ENCODE measurements at regions not wholly inside any gene's neighbourhood (a gene's known extent, or its start where the extent isn't known, plus 50 kb on each side); places are given as distances from the start of the nearest gene placed in this dataset.

DNA sequence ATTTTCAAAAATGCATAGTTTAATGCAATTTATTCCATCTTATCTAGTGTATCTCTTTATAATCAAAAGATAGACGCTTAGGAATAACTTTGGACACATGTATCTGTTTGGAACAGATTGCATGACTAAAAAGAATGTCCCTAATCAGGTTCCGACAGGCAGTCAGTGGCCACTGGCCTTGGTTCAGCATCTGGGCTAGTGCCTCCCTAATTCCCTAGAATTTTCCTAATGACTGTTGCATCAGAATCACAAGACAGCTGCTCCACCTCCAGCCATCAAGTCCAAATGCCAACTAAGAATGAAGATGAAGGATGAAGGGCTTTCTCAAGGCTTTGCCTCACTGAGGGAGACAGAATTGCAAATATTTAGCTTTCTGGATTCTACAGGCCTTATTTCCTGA, 173.8 kb downstream of the EFNB2 start:
- no peak overlapping the region for H2AK5ac ChIP-seq (ENCODE audit: low read depth, low read length)
- no peaks in the 10 kb centered on the region for H3K27me3 ChIP-seq (replicated peaks in 1 of 4; ENCODE audit: control insufficient read depth in 3 of 4, extremely low read depth in 1 of 4, insufficient read depth in 3 of 4, low read length in 3 of 4)
- H4K20me1 ChIP-seq (replicated peaks in 1 of 2; ENCODE audit: control insufficient read depth in 1 of 2, insufficient read depth in 2 of 2, low read length in 2 of 2): no peaks in the 10 kb centered on the region
- no peaks in the 10 kb centered on the region for H3K4me1 ChIP-seq (replicated peaks in 1 of 4; ENCODE audit: control insufficient read depth in 3 of 4, insufficient read depth in 4 of 4, low read length in 3 of 4)
- H2BK12ac ChIP-seq (ENCODE audit: low read depth, low read length): no peak overlapping the region
- no peak for DNase-seq (ENCODE audit: low read depth in 1 of 2, low spot score in 2 of 2)
- no peaks in the 10 kb centered on the region for H3K79me2 ChIP-seq (ENCODE audit: control insufficient read depth in 1 of 2, insufficient read depth in 2 of 2, low read length in 2 of 2)
- H3K9ac ChIP-seq (replicated peaks in 1 of 4; ENCODE audit: extremely low read depth in 1 of 4, low read depth in 3 of 4, low read length in 3 of 4): no peak overlapping the region
- no peak for TF ChIP-seq SIX5 (IDR thresholded peaks at IDR 0.05; ENCODE audit: low read depth, low read length)
- TF ChIP-seq SRF (IDR thresholded peaks at IDR 0.05; ENCODE audit: low read depth, low read length): no peak
- no peak for TF ChIP-seq RAD21 (IDR thresholded peaks at IDR 0.05 in 1 of 2, conservative IDR thresholded peaks at IDR 0.05 in 1 of 2; ENCODE audit: low read depth in 2 of 2, low read length in 2 of 2)
- no peak for TF ChIP-seq JUND (IDR thresholded peaks at IDR 0.05; ENCODE audit: low read length)
- WGBS, 2 experiments (ENCODE audit: extremely low coverage in 1 of 2, insufficient coverage in 1 of 2, insufficient read length in 1 of 2, insufficient replicate concordance in 2 of 2, low coverage in 1 of 2, low lambda C conversion rate in 2 of 2, missing lambda C conversion rate in 1 of 2): 90% methylated on average over 2 of the region's 2 CpGs; no CpG with 5 or more reads in 1 of the 2 experiments
- FAIRE-seq: no peak
- H3K4me2 ChIP-seq (ENCODE audit: insufficient read depth in 1 of 2, low read depth in 2 of 2, low read length in 2 of 2): no peak overlapping the region
- no peak overlapping the region for H4K91ac ChIP-seq (replicated peaks; ENCODE audit: insufficient read length, low read length)
- no peak overlapping the region for H2BK5ac ChIP-seq (ENCODE audit: low read depth, low read length)
- no peaks in the 10 kb centered on the region for H3K36me3 ChIP-seq (ENCODE audit: control insufficient read depth in 2 of 4, insufficient read depth in 4 of 4, low read length in 3 of 4)
- CTCF ChIA-PET (ENCODE audit: partially characterized antibody): interaction anchor here (1.3 kb wide), 1 partner anchor 47 kb away, joined by 3 read pairs; no protein-coding TSS in a partner anchor
- no peak overlapping the region for H3K14ac ChIP-seq (ENCODE audit: insufficient read length)
- POLR2A ChIA-PET (ENCODE audit: partially characterized antibody): no interaction called here
- no peak overlapping the region for H3K56ac ChIP-seq (replicated peaks; ENCODE audit: insufficient read length, low read depth, low read length)
- no peak overlapping the region for H3K18ac ChIP-seq (ENCODE audit: extremely low read depth, low read length)
- no peak overlapping the region for H3K4me3 ChIP-seq (ENCODE audit: extremely low read depth in 1 of 4, insufficient read depth in 2 of 4, low read depth in 3 of 4, low read length in 4 of 4)
- H3K27ac ChIP-seq (ENCODE audit: low read depth, low read length): no peak overlapping the region
- no peak overlapping the region for H3K4ac ChIP-seq (replicated peaks; ENCODE audit: insufficient read length, low read depth, low read length)
- H2AFZ ChIP-seq (ENCODE audit: low read length): no peak overlapping the region
- H3K9me3 ChIP-seq (ENCODE audit: insufficient read depth in 2 of 2, low read depth in 1 of 2, low read length in 1 of 2): no peaks in the 10 kb centered on the region
- H3K79me1 ChIP-seq (ENCODE audit: low read depth, low read length): no peaks in the 10 kb centered on the region
- no peak overlapping the region for H3K23ac ChIP-seq (ENCODE audit: insufficient read length)
- H3K23me2 ChIP-seq (ENCODE audit: low read depth, low read length): no peaks in the 10 kb centered on the region
- no peak overlapping the region for H2BK15ac ChIP-seq (ENCODE audit: low read length)
- H2BK20ac ChIP-seq (ENCODE audit: low read length): no peak overlapping the region
- H4K5ac ChIP-seq (ENCODE audit: insufficient read length, low read depth, low read length): no peak overlapping the region
- H2BK120ac ChIP-seq (replicated peaks; ENCODE audit: low read depth, low read length): no peak overlapping the region
- H4K8ac ChIP-seq (ENCODE audit: extremely low read depth, insufficient read depth, low read length): no peak overlapping the region
